ENCODE measurements at regions not wholly inside any gene's neighbourhood (a gene's known extent, or its start where the extent isn't known, plus 50 kb on each side); places are given as distances from the start of the nearest gene placed in this dataset.
A peak's percentile ranks its signal among the peaks of the same experiment; 100 is the strongest.

GRCh38 chr14:51552275-51552674, 99.4 kb upstream of the FRMD6 start:
- no peak for TF ChIP-seq CTCF (IDR thresholded peaks at IDR 0.05; ENCODE audit: insufficient read depth, low read depth, low read length, missing control alignments)

GRCh38 chr14:51552768-51553404, 98.8 kb upstream of the FRMD6 start:
- no peak for TF ChIP-seq CTCF (IDR thresholded peaks at IDR 0.05; ENCODE audit: insufficient read depth, low read depth, low read length, missing control alignments)
- no peak overlapping the region for H3K4me3 ChIP-seq (ENCODE audit: low read depth, low read length)
- no peak for DNase-seq (ENCODE audit: low read depth)

More at GRCh38 chr14:51552275-51552674, 99.4 kb upstream of the FRMD6 start:
- DNase-seq (ENCODE audit: low read depth) = no peak
- H3K4me3 ChIP-seq (ENCODE audit: low read depth, low read length) = no peak overlapping the region

GRCh38 chr14:51554339-51554920, 97.3 kb upstream of the FRMD6 start:
- no peak for DNase-seq (ENCODE audit: low read depth)
- H3K4me3 ChIP-seq (ENCODE audit: low read depth, low read length) = no peak overlapping the region
- no peak for TF ChIP-seq CTCF (IDR thresholded peaks at IDR 0.05; ENCODE audit: insufficient read depth, low read depth, low read length, missing control alignments)

GRCh38 chr14:51554953-51555352, 96.8 kb upstream of the FRMD6 start:
- TF ChIP-seq CTCF (IDR thresholded peaks at IDR 0.05; ENCODE audit: insufficient read depth, low read depth, low read length, missing control alignments) = no peak
- peak; percentile 57 for DNase-seq (ENCODE audit: low read depth)
- H3K4me3 ChIP-seq (ENCODE audit: low read depth, low read length) = no peak overlapping the region

GRCh38 chr14:51561141-51561540, 90.6 kb upstream of the FRMD6 start:
- DNase-seq (ENCODE audit: low read depth) = no peak
- no peak for TF ChIP-seq CTCF (IDR thresholded peaks at IDR 0.05; ENCODE audit: insufficient read depth, low read depth, low read length, missing control alignments)
- H3K4me3 ChIP-seq (ENCODE audit: low read depth, low read length) = no peak overlapping the region

- H3K4me3 ChIP-seq (ENCODE audit: low read depth, low read length) = no peak overlapping the region
- no peak for DNase-seq (ENCODE audit: low read depth)
- TF ChIP-seq CTCF (IDR thresholded peaks at IDR 0.05; ENCODE audit: insufficient read depth, low read depth, low read length, missing control alignments) = no peak
Measured at GRCh38 chr14:51562816-51563215, 88.9 kb upstream of the FRMD6 start.

- TF ChIP-seq CTCF (IDR thresholded peaks at IDR 0.05; ENCODE audit: insufficient read depth, low read depth, low read length, missing control alignments) = no peak
- H3K4me3 ChIP-seq (ENCODE audit: low read depth, low read length) = no peak overlapping the region
- no peak for DNase-seq (ENCODE audit: low read depth)
Measured at GRCh38 chr14:51563560-51563959, 88.2 kb upstream of the FRMD6 start.
